PC-3 (cell line): ENCODE measurements at regions not wholly inside any gene's neighbourhood (a gene's known extent, or its start where the extent isn't known, plus 50 kb on each side); places are given as distances from the start of the nearest gene placed in this dataset.

Source experiments
- CTCF ChIP-seq: fragments of 300-600 bp; sonication (generic); conservative IDR thresholded peaks from 2 replicates; pipeline ENCODE4 v1.5.1; 2017; ENCODE audit warnings: antibody characterized with exemption, low read depth, mild to moderate bottlenecking, low read length
- EZH2 ChIP-seq: fragments of 300-600 bp; sonication (generic); IDR thresholded peaks from one replicate; pipeline ENCODE4 v1.6.1; 2017; ENCODE audit warnings: antibody characterized with exemption, mild to moderate bottlenecking, low read length; ENCODE audit not compliant: unreplicated experiment
- EZH2phosphoT487 ChIP-seq: fragments of 300-600 bp; sonication (generic); IDR thresholded peaks from 2 replicates; pipeline ENCODE4 v1.6.1; 2018; ENCODE audit warnings: mild to moderate bottlenecking, antibody characterized with exemption, low read length, borderline replicate concordance

GRCh38 chr2:172207911-172208310 is 105.2 kb upstream of the DLX2 start:
- no peak for TF ChIP-seq CTCF
- no peak for TF ChIP-seq EZH2
- no peak for TF ChIP-seq EZH2phosphoT487
